ENCODE measurements at regions not wholly inside any gene's neighbourhood (a gene's known extent, or its start where the extent isn't known, plus 50 kb on each side); places are given as distances from the start of the nearest gene placed in this dataset.

- Mint-ChIP-seq H3K4me1 (ENCODE audit: insufficient read depth, unreplicated experiment) (no peaks in the 10 kb centered on the region), H3K4me3 (ENCODE audit: unreplicated experiment) (no peak overlapping the region), H3K9me3 (ENCODE audit: unreplicated experiment) (no peaks in the 10 kb centered on the region), H3K36me3 (ENCODE audit: insufficient read depth, unreplicated experiment) (no peaks in the 10 kb centered on the region), H3K27me3 (ENCODE audit: insufficient read depth, unreplicated experiment) (peaks cover 78% of the 10 kb centered on the region), H3K27ac (ENCODE audit: low read depth, unreplicated experiment) (no peak overlapping the region)
- intact Hi-C loops (cut with micrococcal nuclease): no loop called here
- TF ChIP-seq CTCF (IDR thresholded peaks at IDR 0.05; ENCODE audit: unreplicated experiment): no peak
- no peak for DNase-seq (ENCODE audit: unreplicated experiment)
- BruUV-seq (replicated peaks): no TSS peak
- CTCF ChIA-PET: no interaction called here
- POLR2A ChIA-PET: no interaction called here
These were observed 1464.5 kb downstream of the ZPLD1 start for GRCh38 chr3:103899328-103899727.

GRCh38 chr3:103904991-103905390, 1461.7 kb upstream of the ALCAM start:
- peaks cover 83% of the 10 kb centered on the region for H3K27me3 Mint-ChIP-seq (ENCODE audit: insufficient read depth, unreplicated experiment)
- H3K4me1 Mint-ChIP-seq (ENCODE audit: insufficient read depth, unreplicated experiment): no peaks in the 10 kb centered on the region
- TF ChIP-seq CTCF (IDR thresholded peaks at IDR 0.05; ENCODE audit: unreplicated experiment): no peak
- intact Hi-C loops (cut with micrococcal nuclease): no loop called here
- BruUV-seq (replicated peaks): no TSS peak
- no peaks in the 10 kb centered on the region for H3K9me3 Mint-ChIP-seq (ENCODE audit: unreplicated experiment)
- no peaks in the 10 kb centered on the region for H3K36me3 Mint-ChIP-seq (ENCODE audit: insufficient read depth, unreplicated experiment)
- H3K27ac Mint-ChIP-seq (ENCODE audit: low read depth, unreplicated experiment): no peak overlapping the region
- H3K4me3 Mint-ChIP-seq (ENCODE audit: unreplicated experiment): no peak overlapping the region
- ChIA-PET CTCF (no interaction called here), POLR2A (no interaction called here)
- DNase-seq (ENCODE audit: unreplicated experiment): no peak

GRCh38 chr3:103906304-103906703, 1460.4 kb upstream of the ALCAM start:
- no peak for DNase-seq (ENCODE audit: unreplicated experiment)
- intact Hi-C loops (cut with micrococcal nuclease): no loop called here
- peaks cover 84% of the 10 kb centered on the region for H3K27me3 Mint-ChIP-seq (ENCODE audit: insufficient read depth, unreplicated experiment)
- no peak overlapping the region for H3K4me3 Mint-ChIP-seq (ENCODE audit: unreplicated experiment)
- no TSS peak for BruUV-seq (replicated peaks)
- POLR2A ChIA-PET: interaction anchor here (0.8 kb wide), 1 partner anchor 9 kb away, joined by 3 read pairs; no protein-coding TSS in a partner anchor
- no peak for TF ChIP-seq CTCF (IDR thresholded peaks at IDR 0.05; ENCODE audit: unreplicated experiment)
- CTCF ChIA-PET: interaction anchor here (0.6 kb wide), 1 partner anchor 526 kb away, joined by 3 read pairs; no protein-coding TSS in a partner anchor
- H3K27ac Mint-ChIP-seq (ENCODE audit: low read depth, unreplicated experiment): no peak overlapping the region
- H3K4me1 Mint-ChIP-seq (ENCODE audit: insufficient read depth, unreplicated experiment): no peaks in the 10 kb centered on the region
- H3K36me3 Mint-ChIP-seq (ENCODE audit: insufficient read depth, unreplicated experiment): no peaks in the 10 kb centered on the region
- H3K9me3 Mint-ChIP-seq (ENCODE audit: unreplicated experiment): no peaks in the 10 kb centered on the region

GRCh38 chr3:103906808-103907207, 1459.9 kb upstream of the ALCAM start:
- no TSS peak for BruUV-seq (replicated peaks)
- TF ChIP-seq CTCF (IDR thresholded peaks at IDR 0.05; ENCODE audit: unreplicated experiment): no peak
- Mint-ChIP-seq H3K4me3 (ENCODE audit: unreplicated experiment) (no peak overlapping the region), H3K9me3 (ENCODE audit: unreplicated experiment) (no peaks in the 10 kb centered on the region), H3K27ac (ENCODE audit: low read depth, unreplicated experiment) (no peak overlapping the region), H3K36me3 (ENCODE audit: insufficient read depth, unreplicated experiment) (no peaks in the 10 kb centered on the region), H3K4me1 (ENCODE audit: insufficient read depth, unreplicated experiment) (no peaks in the 10 kb centered on the region), H3K27me3 (ENCODE audit: insufficient read depth, unreplicated experiment) (peaks cover 84% of the 10 kb centered on the region)
- DNase-seq (ENCODE audit: unreplicated experiment): no peak
- ChIA-PET POLR2A (interaction anchor here (0.8 kb wide), 1 partner anchor 8 kb away, joined by 3 read pairs; no protein-coding TSS in a partner anchor), CTCF (interaction anchor here (0.6 kb wide), 1 partner anchor 526 kb away, joined by 3 read pairs; no protein-coding TSS in a partner anchor)
- intact Hi-C loops (cut with micrococcal nuclease): no loop called here
